ENCODE measurements at regions not wholly inside any gene's neighbourhood (a gene's known extent, or its start where the extent isn't known, plus 50 kb on each side); places are given as distances from the start of the nearest gene placed in this dataset.

- TF ChIP-seq, protein P1, sequence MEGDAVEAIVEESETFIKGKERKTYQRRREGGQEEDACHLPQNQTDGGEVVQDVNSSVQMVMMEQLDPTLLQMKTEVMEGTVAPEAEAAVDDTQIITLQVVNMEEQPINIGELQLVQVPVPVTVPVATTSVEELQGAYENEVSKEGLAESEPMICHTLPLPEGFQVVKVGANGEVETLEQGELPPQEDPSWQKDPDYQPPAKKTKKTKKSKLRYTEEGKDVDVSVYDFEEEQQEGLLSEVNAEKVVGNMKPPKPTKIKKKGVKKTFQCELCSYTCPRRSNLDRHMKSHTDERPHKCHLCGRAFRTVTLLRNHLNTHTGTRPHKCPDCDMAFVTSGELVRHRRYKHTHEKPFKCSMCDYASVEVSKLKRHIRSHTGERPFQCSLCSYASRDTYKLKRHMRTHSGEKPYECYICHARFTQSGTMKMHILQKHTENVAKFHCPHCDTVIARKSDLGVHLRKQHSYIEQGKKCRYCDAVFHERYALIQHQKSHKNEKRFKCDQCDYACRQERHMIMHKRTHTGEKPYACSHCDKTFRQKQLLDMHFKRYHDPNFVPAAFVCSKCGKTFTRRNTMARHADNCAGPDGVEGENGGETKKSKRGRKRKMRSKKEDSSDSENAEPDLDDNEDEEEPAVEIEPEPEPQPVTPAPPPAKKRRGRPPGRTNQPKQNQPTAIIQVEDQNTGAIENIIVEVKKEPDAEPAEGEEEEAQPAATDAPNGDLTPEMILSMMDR (IDR thresholded peaks at IDR 0.05), result no peak
- TF ChIP-seq POLR2A (IDR thresholded peaks at IDR 0.05), result no peak
- Histone ChIP-seq H3K27me3 (no peaks in the 10 kb centered on the region), H3K4me1 (no peaks in the 10 kb centered on the region), H3K27ac (no peak overlapping the region), H3K4me3 (no peak overlapping the region), H3K9me3 (no peaks in the 10 kb centered on the region), H3K36me3 (replicated peaks in 1 of 2; ENCODE audit: insufficient read depth in 1 of 2, low read depth in 2 of 2) (no peaks in the 10 kb centered on the region)
- ATAC-seq, result no peak
- WGBS, 2 donors, result 58% methylated on average over 5 of the region's 5 CpGs
- intact Hi-C loops (cut with DNase I), result no loop called here
- DNase-seq, result no peak
Observed at GRCh38 chr6:133682506-133683307, 206.2 kb upstream of the TCF21 start.

DNA sequence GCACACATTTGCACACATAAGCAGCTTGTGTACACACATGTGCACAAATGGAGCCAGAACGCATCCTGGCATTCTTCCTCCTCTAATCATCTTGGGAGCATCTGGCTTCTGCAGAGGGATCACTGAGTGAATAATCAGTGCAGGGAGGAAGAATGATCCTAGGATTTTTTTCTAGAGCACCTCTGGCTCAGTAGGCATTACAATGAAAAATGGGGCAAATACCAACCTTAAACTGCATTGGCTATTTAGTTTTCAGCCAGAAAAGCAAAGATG, 205.7 kb upstream of the TCF21 start:
- WGBS, 2 donors, result 43 to 52% methylated on average over 1 of the region's 1 CpG
- Histone ChIP-seq H3K27me3 (no peaks in the 10 kb centered on the region), H3K4me1 (no peaks in the 10 kb centered on the region), H3K27ac (no peak overlapping the region), H3K4me3 (no peak overlapping the region), H3K9me3 (no peaks in the 10 kb centered on the region), H3K36me3 (replicated peaks in 1 of 2; ENCODE audit: insufficient read depth in 1 of 2, low read depth in 2 of 2) (no peaks in the 10 kb centered on the region)
- no peak for ATAC-seq
- intact Hi-C loops (cut with DNase I), result no loop called here
- TF ChIP-seq POLR2A (IDR thresholded peaks at IDR 0.05), result no peak
- TF ChIP-seq, protein P1 (IDR thresholded peaks at IDR 0.05), result no peak
- no peak for DNase-seq

GRCh38 chr6:133683606-133684005, 205.3 kb upstream of the TCF21 start:
- Histone ChIP-seq H3K4me1 (no peaks in the 10 kb centered on the region), H3K4me3 (no peak overlapping the region), H3K36me3 (replicated peaks in 1 of 2; ENCODE audit: insufficient read depth in 1 of 2, low read depth in 2 of 2) (no peaks in the 10 kb centered on the region), H3K9me3 (no peaks in the 10 kb centered on the region), H3K27me3 (no peaks in the 10 kb centered on the region), H3K27ac (no peak overlapping the region)
- intact Hi-C loops (cut with DNase I), result no loop called here
- TF ChIP-seq, protein P1 (IDR thresholded peaks at IDR 0.05), result no peak
- TF ChIP-seq POLR2A (IDR thresholded peaks at IDR 0.05), result no peak
- WGBS, 2 donors, result 47 to 53% methylated on average over 2 of the region's 2 CpGs
- ATAC-seq (no peak), DNase-seq (no peak)

GRCh38 chr6:133688705-133689492, 200.0 kb upstream of the TCF21 start:
- DNase-seq (no peak), ATAC-seq (no peak)
- WGBS, 2 donors, result 48 to 51% methylated on average over 5 of the region's 5 CpGs
- Histone ChIP-seq H3K27me3 (no peaks in the 10 kb centered on the region), H3K27ac (no peak overlapping the region), H3K9me3 (no peaks in the 10 kb centered on the region), H3K4me3 (no peak overlapping the region), H3K36me3 (replicated peaks in 1 of 2; ENCODE audit: insufficient read depth in 1 of 2, low read depth in 2 of 2) (no peaks in the 10 kb centered on the region), H3K4me1 (no peaks in the 10 kb centered on the region)
- no peak for TF ChIP-seq POLR2A (IDR thresholded peaks at IDR 0.05)
- TF ChIP-seq, protein P1 (IDR thresholded peaks at IDR 0.05), result no peak
- intact Hi-C loops (cut with DNase I), result no loop called here
